NCI-H69 (cell line): ENCODE measurements at regions not wholly inside any gene's neighbourhood (a gene's known extent, or its start where the extent isn't known, plus 50 kb on each side); places are given as distances from the start of the nearest gene placed in this dataset.
"Not testable (repeated sequence)": the region's sequence is repeated elsewhere in the genome, so short reads cannot be mapped to it uniquely, and the experiment has no call there.

Experiments
- DNase-seq: peaks from one replicate; lab custom pipeline; 2025; lab: John Stamatoyannopoulos, UW

DNA sequence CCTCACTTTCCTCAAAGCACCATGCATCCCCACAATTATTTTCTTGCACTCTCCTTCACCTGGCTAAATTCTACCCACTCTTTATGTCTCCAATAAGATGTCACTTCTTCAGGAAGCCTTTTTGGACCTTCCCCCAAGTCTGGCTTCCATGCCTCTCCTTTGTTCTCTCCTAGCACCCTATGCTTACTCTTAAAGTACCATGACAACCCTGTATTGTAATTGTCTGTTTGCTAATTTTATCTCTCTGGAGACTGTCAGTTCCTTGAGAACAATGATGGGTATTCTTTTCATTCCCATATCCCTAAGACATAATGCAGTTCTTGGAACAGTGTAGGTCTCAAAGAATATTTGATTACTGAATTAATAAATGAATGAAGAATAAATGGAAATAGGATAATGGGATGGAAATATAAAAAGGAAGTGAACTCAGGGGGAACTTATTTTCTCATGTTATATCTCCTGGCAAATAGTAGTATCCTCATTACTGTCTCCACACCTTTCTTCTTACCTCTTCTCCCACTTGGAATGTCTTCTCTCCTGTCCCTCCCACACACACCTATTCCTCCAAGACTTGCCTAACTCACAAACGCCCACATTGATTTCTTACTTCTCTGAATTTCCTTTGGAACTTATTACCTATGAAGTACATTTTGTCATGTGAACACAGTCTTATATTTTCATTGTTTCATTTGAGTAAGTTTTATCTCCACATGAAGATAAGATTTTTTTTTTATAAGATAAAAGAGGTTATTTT is 499.1 kb downstream of the NFIB start:
- peak; percentile 72 for DNase-seq

DNA sequence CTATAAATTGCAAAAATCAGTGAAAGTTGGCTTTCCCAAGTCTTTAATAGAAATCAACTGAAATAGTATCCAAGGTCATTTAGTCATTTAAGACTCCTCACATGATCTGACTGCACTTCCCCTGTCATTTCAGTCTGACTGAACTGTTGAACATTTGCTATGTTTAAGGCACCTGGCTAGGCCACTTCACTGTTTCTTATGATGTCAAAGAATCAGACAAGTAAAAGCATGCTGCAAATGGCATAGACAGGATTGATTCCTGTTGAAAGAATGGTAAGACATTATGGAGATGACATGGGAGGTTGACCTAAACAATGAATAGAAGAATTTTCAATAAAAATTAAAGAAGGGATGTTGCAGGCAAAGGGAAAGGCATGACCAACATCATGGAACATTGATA is 502.1 kb downstream of the NFIB start:
- no peak for DNase-seq

- DNase-seq: peak; percentile 23
Measured at GRCh38 chr9:13810510-13810909, 503.4 kb downstream of the NFIB start.

DNA sequence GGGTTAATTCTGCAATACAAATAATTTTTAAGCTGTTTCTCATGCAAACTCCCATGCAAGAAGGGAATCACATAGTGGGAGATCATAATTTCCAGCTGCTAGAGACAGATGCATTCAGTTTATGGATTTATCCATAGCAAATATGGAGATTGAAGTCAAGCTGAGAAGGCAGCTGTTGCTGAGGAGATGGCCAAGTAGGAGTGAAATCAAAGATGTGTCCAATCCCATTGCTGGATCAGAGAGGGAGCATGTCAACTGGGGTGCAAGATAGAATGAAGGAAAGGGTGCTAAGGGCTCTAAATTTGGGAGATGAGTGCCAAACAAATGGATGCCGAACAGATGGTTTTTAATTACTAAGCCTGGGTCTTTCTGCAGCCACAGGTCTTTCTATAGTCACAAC is 504.5 kb downstream of the NFIB start:
- peak; percentile 85 for DNase-seq

- no peak for DNase-seq
Measured at GRCh38 chr9:13807118-13807517, 506.8 kb downstream of the NFIB start.

GRCh38 chr9:13806714-13807113 is 507.2 kb downstream of the NFIB start:
- DNase-seq: no peak

- no peak for DNase-seq
Measured at GRCh38 chr9:13805546-13805945, 508.4 kb downstream of the NFIB start.

DNA sequence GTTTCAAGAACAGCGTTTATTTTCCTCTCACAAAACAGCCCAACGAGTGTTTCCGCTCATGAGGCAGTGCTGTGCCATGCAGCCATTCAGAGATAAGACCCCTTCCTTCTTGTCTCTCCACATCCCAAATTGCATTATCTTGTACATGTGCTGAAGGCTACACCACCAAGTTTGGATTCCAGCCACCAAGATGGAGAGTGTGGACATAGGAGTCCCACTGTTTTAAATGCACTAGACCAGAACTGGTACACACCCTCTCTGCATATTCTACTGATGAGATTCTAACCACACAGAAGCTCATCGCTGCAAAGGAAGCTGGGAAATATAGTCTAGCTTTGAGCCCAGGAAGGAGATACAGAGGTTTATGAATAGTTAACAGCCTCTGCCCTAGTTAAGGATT is 509.4 kb downstream of the NFIB start:
- peak; percentile 39 for DNase-seq

DNA sequence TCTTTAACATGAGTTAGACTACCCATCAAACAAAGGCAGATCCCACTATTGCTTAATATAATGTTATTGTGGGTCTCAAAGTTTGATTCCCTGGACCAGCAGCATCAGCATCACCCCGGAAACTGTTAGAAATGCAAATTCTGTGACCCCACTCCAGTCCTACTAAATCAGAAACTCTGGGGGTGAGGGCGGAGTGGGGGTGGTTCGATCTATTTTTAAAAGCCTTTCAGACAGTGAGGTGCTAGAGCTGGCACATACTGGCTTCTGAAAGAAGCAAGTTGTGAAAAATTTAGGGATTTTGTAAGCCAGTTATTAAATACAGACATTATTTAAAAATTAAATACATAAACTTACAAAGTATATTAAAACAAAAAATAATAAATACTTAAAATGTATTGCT is 513.2 kb downstream of the NFIB start:
- no peak for DNase-seq

DNA sequence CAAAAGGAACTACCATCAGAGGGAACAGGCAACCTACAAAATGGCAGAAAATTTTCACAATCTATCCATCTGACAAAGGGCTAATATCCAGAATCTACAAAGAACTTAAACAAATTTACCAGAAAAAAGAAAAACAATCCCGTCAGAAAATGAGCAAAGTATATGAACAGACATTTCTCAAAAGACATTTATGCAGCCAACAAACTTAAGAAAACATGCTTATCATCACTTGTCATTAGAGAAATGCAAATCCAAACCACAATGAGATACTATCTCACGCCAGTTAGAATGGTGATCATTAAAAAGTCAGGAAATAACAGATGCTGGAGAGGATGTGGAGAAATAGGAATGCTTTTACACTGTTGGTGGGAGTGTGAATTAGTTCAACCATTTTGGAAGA is 516.2 kb downstream of the NFIB start:
- not testable (repeated sequence) for DNase-seq

DNA sequence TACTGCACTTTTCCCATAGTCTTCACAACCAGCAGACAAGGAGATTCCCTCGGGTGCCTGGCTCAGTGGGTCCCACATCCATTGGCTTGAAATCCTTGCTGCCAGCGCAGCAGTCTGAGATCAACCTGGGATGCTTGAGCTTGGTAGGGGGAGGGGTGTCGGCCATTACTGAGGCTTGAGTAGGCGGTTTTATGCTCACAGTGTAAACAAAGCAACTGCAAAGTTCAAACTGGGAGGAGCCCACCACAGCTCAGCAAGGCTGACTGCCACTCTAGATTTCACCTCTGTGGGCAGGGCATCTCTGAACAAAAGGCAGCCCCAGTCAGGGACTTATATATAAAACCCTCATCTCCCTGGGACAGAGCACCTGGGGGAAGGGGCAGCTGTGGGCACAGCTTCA is 512.3 kb upstream of the MPDZ start:
- peak; percentile 70 for DNase-seq

DNA sequence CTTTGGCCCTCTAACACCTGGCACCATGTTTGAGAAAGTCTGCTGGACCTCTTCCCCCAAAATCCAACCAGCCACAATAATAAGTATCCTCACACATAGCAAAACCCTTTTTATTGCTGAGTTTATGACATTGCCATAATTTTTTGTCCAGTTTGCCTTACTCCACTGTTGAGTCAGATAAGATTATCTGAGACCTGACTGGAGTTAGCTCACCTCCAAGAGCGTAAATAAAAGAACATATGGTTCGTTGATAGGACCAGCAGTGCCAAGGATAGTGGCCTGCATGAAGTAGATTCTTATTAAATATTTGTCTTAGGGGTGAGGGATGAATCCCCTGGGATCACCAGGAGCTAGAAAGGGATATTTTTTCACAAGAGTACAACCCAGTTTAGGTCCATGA is 510.6 kb upstream of the MPDZ start:
- DNase-seq: peak; percentile 51

- DNase-seq: peak; percentile 63
Measured at GRCh38 chr9:13787234-13787833, 507.8 kb upstream of the MPDZ start.

DNA sequence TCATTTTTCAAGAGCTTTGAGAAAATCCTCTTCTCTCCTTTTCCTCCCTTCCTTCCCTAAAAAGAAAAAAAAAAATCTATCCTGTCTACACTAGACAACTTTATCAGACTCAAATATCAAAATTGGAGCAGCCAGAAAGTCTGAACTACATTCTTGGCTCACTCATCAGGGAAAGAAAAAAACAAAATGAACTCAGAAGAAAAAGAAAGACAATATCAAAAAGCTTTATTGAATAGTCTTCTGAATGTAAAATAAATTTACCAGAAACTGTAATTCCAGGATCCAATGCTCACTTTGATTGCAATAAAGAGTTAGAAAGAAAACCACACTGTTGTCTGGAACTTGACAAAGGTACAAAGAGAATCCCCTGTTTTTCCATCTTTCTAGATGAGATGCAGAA is 507.2 kb upstream of the MPDZ start:
- DNase-seq: no peak

GRCh38 chr9:13786131-13786530 is 506.6 kb upstream of the MPDZ start:
- no peak for DNase-seq

- no peak for DNase-seq
Measured at GRCh38 chr9:13779106-13779505, 499.6 kb upstream of the MPDZ start.

- peak; percentile 21 for DNase-seq
Measured at GRCh38 chr9:13778631-13779030, 499.1 kb upstream of the MPDZ start.

- peak; percentile 89 for DNase-seq
Measured at GRCh38 chr9:13770956-13771355, 491.5 kb upstream of the MPDZ start.

- DNase-seq: no peak
Measured at GRCh38 chr9:13769641-13770040, 490.1 kb upstream of the MPDZ start.

GRCh38 chr9:13769006-13769405 is 489.5 kb upstream of the MPDZ start:
- no peak for DNase-seq

DNA sequence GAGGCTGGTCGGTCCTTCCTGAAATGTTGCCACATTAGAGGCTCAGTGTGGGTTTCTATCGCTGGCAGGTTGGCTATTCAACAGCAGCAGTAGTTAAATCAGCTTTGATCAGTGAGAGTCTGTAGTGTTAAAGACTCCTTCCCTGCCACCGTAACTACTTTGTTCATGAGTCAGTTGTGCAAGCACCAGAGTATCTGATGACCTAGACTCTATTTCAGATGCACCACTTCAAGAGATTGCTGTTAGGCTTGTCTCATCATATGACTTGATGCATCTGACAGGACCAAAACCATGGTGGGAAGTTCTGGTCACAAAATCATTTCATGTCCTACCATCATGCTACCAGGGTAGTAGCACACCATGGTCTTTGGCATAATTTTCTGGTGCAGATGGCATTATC is 482.7 kb upstream of the MPDZ start:
- no peak for DNase-seq

DNA sequence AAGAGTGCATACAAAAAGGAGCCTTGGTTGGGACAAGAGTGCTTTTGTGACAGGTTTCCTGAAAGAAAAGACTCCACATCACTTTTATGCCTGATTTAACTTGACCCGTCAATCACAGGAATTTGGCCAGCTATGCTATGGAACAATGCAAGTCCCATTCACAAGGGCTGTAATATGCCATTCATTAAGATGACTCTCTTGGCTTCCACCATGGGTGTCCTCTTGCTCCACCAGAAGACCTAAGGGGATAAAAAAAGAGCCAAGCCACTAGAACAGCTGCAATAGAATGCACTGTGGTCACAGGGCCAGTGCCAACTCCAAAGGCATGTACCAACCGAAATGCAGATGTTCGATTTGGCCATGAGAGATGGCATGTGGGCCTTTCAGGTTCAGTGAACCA is 480.1 kb upstream of the MPDZ start:
- DNase-seq: no peak

- peak; percentile 17 for DNase-seq
Measured at GRCh38 chr9:13758936-13759335, 479.4 kb upstream of the MPDZ start.

GRCh38 chr9:13756943-13757342 is 477.5 kb upstream of the MPDZ start:
- DNase-seq: no peak
